Stomach (tissue), 4 donors: ENCODE measurements at regions not wholly inside any gene's neighbourhood (a gene's known extent, or its start where the extent isn't known, plus 50 kb on each side); places are given as distances from the start of the nearest gene placed in this dataset.
"Not testable (repeated sequence)": the region's sequence is repeated elsewhere in the genome, so short reads cannot be mapped to it uniquely, and the experiment has no call there.

Source experiments
- CTCF ChIP-seq, 7 experiments: fragments of 450-650 bp in 4 of 7; fragments of 200-600 bp in 3 of 7; sonication (generic) in 3 of 7; IDR thresholded peaks; one replicate each; pipeline ENCODE4 v1.5.1; 2016 to 2019; ENCODE audit warnings: antibody characterized with exemption in 7 of 7, control low read depth in 2 of 7, mild to moderate bottlenecking in 1 of 7
- EP300 ChIP-seq: sonication (generic); formaldehyde crosslinking; IDR thresholded peaks from one replicate; pipeline ENCODE4 v1.6.1; 2017; ENCODE audit warnings: antibody characterized with exemption
- POLR2A ChIP-seq, 4 donors: fragments of 450-650 bp; IDR thresholded peaks; one replicate each; pipeline ENCODE4 v1.6.1; 2016; ENCODE audit warnings: antibody characterized with exemption in 4 of 4, control low read depth in 2 of 4, mild to moderate bottlenecking in 1 of 4, moderate library complexity in 1 of 4
- POLR2AphosphoS5 ChIP-seq, 3 donors: sonication (generic); formaldehyde crosslinking; IDR thresholded peaks; one replicate each; pipeline ENCODE4 v1.6.1; 2016; ENCODE audit warnings: antibody characterized with exemption in 3 of 3

- not testable (repeated sequence) for TF ChIP-seq CTCF (IDR thresholded peaks at IDR 0.05); POLR2A (IDR thresholded peaks at IDR 0.05); POLR2AphosphoS5 (IDR thresholded peaks at IDR 0.05); EP300
Observed at GRCh38 chr21:10418250-10419048, 102.9 kb upstream of the TPTE start.
